AG20443 (cell line): ENCODE measurements at regions not wholly inside any gene's neighbourhood (a gene's known extent, or its start where the extent isn't known, plus 50 kb on each side); places are given as distances from the start of the nearest gene placed in this dataset.

Experiments
- DNase-seq: peaks from one replicate; pipeline ENCODE4 v3.0.0; 2012; ENCODE audit warnings: low spot score, mixed read lengths

DNA sequence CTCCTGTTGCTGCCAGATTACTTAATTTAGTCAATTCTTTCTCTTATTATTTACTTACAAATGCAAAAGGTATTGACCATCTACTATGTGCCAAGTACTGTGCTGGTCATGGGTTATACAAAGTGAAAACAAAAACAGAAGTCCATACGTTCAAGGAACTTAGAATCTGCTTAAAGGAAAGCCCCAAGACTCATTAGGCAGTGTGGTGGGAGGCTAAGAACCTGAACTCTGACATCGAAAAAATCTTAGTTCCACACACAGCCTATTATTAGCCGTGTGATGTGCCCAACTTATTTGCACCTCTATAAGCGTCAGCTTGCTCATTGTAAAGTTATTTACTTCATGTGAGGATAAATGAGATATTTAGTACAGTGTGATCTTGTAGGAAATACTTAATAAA, 227.4 kb upstream of the SORCS1 start:
- DNase-seq, result no peak

DNA sequence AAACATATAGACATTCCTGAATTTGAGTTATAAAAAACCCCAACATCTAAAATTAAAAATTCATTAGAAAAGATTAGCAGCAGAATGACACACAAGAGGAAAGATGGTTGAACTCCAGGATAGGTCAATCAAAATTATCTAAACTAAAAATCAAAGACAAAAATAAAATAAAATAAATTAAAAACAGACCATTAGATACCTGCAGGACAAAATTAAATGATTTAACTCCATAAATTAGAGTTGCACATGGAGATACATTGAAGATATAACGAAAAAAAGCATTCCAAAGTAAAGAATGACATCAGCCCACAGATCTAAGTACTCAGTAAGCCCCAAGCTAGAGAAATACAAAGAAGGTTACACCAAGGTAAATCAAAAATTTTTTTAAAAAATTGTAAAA, 226.1 kb upstream of the SORCS1 start:
- DNase-seq, result no peak

DNA sequence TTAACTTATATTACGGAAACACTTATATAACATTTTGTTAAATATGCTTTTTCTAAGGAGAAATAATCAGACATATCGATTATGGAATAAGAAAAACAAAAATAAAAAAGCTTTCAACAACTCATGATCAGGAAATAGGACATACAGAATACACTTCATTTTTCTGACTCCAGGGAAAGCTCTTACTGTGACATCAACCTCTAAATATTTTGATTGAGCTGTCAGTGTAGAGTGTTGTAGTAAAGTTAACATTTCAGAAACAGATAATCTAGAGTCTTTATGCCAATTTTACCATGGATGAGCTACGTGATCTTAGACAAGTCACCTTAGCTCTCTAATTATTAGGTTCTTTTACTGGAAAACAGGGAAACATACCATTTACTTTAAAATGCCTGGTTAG, 218.9 kb upstream of the SORCS1 start:
- no peak for DNase-seq

DNA sequence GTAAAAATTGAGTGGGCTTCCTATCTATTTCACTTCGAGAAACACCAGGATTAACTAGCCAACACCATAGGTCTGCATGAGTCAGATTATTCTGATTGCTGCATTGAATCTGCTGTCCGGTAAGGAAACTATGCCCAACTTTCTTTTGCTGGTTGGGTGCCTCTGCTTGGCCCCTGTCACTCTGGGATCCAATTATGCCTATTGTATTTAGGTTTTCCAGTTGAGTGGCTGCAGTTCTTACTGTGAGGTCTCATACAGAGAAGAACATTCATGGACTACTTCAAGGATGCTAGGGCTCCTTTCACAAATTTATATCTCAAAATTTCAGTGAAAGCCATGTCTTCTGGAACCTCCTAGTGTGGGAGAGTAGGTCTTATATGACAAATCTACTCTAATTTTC, 215.1 kb upstream of the SORCS1 start:
- no peak for DNase-seq

DNA sequence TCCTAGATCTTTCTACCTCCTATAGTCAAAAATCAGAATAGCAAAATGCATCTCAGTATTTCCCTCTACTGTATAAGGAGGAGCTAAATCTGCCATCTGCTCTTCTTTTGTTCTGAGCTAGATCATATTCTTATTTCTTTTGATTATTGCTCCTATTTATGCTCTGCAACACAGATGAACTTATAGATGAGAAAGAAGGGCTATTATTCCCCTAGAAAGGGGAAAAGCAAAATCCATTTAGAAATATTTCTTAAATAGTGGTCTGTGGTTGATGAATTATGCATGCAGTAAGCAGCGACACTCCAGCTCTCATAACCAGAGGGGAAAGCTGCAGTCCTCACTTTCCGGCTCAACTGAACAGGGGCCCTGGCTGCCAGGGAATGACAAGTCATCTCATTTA, 207.3 kb upstream of the SORCS1 start:
- DNase-seq, result no peak

DNA sequence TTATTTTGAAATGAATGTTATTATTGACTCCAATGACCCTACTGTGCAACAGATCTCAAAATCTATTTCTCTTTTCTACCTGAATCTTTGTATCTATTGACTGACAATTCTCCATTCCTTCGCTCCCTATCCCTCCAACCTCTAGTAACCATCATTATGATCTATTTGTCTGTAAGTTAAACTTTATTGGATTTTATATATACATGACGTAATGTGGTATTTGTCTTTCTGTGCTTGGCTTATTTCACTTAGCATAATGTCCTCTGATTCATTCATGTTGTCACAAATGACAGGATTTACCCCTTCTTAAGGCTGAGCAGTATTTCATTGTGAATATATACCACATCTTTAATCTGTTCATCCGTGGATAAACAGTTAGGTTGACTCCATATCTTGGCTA, 200.4 kb upstream of the SORCS1 start:
- no peak for DNase-seq

DNA sequence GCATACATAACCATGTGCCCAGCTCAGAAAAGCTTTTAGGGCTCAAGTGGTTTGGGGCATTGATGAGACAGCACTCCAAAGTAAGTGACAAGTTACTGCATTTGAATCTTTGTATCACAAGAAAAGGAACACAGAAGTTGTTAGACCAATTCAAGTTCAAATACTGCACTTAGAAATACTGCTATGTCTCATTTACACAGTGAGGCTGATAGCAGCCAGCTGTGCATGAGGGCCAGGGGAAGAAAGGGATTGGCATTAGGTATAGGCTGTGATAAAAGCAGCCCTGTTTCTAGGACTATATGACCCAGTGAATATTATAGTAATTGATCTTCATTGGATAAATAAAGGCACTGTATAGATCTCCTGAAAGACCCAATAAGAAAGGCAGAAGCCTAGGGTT, 197.8 kb upstream of the SORCS1 start:
- no peak for DNase-seq

DNA sequence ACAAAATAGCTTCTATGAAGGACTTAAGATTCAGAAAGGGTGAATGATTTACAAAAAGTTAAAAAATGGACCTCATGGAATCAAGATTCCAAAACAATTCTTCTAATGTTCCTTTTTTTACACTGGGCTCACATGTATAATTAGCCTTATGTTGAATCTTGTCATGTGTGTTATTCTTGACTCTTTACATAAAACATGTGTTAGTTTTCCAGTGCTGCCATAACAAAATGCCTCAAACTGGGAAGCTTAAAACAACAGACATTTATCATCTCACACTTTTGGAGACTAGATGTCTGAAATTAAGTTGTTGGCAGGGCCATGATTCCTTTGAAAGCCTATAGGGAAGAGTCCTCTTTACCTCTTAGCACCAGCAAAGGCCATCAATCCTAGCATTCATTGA, 192.5 kb upstream of the SORCS1 start:
- DNase-seq, result no peak

DNA sequence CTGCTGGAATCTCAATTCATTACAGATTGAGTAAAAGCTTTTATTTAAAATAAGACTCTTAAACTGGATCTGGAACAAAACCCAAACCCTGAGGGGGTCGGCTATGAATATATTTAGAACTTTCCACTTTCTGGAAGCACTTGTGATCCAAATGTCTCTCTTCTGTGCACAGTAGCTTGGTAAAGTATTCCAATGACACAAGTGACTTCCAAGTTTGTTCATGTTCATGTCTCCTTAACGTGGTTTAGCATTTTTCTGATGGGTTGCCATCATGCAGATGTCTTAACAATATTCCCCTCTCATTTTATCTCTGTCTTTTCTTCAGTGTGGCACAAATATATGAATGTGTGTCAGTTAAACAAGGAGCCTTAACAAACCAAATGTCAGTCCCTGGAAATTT, 191.9 kb upstream of the SORCS1 start:
- DNase-seq, result no peak

DNA sequence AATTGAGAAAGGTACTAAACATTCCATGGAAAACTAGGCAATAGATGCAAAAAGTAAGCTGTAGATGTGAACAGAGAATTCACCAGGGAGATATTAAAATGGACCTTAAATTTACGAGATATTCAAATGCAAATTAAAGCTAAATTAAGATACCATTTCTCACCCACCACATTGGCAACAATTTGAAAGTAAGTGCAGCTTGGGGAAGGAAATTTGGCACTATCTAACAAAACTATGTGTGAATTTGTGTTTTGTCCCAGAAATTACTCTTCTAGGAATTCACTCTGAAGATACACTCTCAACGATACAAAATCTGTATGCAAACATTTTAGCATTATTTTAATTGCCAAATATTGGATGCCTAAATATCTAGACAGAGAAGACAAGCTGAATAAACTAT, 178.2 kb upstream of the SORCS1 start:
- no peak for DNase-seq

DNA sequence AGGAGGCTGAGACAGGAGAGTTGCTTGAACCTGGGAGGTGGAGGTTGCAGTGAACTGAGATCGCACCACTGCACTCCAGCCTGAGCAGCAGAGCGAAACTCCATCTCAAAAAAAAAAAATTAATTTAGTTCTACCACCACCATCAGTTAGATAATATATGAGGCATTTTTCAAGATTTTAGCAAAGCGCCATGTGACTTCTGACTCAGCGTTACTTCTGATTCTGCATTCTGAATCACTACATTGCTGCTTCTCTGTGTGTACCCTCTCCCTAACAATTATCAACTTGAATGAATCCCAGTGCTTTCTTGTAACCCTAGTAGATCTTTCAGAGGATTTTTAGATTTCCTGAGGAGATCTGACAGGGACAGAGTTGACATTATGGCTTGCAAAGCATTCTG, 176.8 kb upstream of the SORCS1 start:
- no peak for DNase-seq

DNA sequence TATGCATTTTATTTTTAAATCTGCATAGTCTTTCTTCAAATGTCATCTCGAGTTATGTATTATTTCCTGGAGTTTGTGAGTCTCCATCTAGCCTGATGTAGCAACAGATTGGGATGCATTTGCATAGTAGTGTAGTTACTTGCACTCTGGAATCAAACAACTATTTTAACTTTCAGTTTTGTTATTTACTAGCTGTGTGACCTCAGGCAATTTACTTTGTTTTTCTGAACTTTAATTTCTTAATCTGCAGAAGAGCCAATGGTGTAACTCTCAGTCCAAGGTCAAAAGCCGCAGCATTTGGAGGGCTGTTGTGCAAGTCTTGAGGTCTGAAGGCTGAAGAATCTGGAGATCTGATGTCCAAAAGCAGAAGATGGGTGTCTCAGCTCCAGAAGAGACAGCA, 175.8 kb upstream of the SORCS1 start:
- DNase-seq, result no peak

DNA sequence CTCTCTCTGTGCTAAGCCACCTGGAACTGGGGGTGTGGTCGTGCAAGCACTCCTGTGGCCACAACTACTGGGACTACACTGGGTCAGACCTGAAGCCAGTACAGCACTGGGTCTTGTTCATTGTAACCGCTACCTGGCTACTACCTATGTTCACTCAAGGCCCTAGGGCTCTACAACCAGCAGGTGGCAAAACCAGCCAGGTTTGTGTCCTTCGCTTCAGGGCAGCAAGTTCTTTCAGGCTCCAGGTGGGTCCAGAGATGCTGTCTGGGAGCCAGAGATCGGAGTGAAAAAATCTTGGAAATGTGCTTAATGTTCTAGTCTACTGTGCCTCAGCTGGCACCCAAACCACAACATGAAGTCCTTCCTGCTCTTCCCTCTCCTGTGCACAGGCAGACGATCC, 171.6 kb upstream of the SORCS1 start:
- no peak for DNase-seq

DNA sequence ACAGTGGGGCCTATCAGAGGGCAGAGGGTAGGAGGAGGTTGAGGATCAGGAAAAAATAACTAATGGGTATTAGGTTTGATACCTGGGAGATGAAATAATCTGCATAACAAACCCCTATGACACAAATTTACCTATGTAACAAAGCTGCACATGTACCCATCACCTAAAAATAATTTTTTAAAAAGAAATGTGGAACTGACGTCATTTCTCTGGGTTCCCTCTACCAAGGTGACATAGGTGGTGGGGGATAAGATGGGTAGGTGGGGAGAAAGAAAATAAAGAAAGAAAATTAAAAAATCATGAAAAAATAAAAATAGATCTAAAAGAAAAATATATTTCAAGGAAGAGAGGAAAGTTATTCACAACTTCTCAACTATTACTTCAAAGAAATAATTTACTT, 153.1 kb upstream of the SORCS1 start:
- DNase-seq, result no peak

DNA sequence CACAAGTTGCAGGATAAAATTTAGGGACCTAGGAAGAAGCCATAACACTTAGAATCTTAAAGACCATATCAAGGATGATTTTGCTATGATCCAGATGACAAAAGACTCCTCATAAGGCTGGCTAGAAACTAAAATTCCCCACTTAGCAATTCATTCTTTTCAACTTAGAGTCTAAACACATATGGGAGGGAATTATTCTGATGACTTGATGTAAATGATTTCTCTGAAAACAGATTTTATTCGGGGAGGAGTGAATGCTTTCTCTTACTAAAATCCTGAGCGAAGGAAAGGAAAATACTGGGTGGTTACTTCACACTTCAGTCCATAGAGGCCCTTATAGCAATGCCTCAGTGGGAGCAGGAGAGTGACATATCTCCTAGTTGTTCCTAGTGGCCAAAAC, 138.7 kb upstream of the SORCS1 start:
- DNase-seq, result no peak

DNA sequence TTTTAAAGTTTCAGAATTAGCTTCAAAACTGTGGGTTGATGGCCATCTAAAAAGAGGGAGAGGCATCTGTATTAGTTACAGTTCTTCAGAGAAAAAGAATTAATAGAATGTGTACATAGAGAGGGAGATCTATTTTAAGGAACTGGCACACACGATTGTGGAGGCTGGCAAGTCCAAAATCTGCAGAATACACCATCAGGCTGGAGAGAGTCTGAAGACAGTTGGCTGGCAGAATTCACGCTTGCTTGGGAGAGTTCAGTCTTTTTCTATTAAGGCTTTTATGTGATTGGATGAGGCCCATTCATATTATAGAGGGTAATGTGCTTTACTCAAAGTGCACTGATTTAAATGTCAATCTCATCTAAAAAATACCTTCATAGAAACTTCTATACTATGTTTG, 135.1 kb upstream of the SORCS1 start:
- no peak for DNase-seq

DNA sequence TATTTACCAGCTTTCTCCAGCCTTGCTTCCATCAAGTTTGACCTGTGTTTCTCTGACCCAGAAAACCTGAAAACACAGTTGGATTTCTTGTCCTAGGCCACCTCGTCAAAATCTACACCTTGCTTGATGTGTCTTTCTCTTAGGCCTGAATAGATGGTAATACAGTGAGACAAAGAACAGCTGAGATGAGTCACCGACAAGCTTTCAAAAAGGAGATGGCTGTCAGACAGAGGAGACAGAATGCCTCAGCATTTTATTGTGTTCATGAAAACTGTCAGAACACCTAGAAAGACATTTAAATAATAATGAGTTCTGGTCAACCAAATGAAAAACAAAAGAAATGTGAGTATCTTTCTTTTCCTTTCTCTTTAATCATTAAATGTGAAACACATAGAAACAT, 119.7 kb upstream of the SORCS1 start:
- DNase-seq, result no peak

DNA sequence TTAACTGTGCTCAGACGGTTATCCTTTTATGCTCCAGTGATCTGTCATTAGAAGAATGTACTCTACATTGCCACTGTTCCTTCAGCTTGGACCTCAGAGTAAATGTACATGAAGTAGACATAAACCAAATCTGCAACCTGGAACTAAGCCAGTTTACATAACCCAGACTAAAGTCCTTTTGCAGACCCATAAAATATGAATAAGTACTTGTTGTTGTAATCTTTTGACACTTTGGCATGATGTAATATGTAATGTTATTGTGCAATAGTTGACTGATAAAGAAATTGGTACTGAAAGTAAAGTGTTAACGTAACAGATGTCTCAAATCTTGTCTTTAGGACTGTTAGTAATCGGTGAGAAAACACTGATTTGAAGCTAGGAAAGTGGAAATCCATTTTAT, 115.8 kb upstream of the SORCS1 start:
- no peak for DNase-seq

DNA sequence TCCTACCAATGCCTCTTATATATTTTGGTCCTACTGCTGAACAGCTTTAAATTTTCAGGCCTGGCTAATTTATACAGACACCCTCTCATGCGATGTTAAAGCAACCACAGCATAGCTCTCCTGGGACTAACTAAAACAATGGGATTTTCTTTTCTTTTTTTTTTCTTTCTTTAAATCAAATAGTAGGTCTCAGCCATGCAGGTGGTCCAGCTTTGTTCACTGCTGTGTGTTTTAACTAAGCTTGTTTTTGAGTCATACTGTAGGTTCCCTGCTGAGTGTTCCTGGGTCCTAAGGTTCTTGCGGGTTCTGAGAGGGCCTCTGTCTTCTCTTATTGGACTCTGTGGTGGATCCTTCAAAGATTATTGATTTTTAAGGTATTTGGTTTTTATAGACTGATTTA, 113.1 kb upstream of the SORCS1 start:
- no peak for DNase-seq

DNA sequence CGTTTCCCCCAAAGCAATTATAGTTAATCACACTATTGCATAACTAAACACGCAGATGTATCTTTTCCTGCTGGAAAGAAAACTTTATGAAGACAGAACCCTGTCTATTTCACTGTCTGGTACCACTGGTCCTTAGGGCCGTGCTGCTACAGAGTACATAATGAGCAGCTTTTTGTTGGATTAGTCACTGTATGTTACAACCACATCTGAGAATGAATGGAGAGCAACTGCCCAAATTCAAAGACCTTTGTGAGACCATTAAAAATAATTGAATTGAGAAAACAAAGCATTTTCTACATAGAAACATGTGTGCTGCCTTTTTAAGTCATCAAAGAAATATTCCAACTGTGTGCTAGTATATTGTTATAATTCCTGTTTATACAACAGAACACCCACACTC, 111.3 kb upstream of the SORCS1 start:
- no peak for DNase-seq

DNA sequence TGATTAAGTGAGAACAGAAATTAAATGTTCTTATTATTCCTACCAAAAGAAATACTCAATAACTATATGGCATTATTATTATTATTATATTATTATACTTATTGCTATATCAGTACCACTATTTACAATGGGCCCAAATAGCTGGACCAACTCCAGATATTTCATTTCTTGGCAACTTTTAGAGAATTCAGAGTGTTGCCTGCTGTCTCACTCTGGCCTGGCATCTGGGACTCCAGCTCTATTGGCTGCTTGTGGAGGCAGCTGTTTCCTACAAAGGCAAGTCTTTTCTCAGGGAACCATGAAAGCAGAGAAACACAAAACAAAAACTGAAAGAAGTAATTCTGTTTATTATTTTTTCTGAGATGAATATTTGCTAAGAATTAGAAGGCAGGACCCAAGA, 105.1 kb upstream of the SORCS1 start:
- DNase-seq, result no peak

DNA sequence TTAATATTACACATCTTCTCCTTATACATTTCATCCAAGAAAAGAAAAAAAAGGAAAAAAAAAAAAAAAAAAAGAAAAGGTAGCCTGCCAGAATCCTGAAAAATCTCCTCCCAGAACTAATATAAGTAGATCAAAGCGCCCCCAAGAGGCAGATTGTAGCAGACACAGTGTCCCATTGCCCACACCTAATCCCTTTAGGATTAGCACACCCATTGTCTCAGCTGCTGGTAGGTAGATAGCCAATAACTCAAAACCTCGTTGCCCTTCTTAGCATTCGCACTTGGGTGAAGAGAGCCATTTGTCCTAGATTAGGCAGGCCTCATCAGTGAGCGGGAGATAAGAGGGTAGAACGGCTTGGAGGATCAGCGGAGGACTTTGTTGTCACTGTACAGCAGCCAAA, 100.2 kb upstream of the SORCS1 start:
- no peak for DNase-seq

DNA sequence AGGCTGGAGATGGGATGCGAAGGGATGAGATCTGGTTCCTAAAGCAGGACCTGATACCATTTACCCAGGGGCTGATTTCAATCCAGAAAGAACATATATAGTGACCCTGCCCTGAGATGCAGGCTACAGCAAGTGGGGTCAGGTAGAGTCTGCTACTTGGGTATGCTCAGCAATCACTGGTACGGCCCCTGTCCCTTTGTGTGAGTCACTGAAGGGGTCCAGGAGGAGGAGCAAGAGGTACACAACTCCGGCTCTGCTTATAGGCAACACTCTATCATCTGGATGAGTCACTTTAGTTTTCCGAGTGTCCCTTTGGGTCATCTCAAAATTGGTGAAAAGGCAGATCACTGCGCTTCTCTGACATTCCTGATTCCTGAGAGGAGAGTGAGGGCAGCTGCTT, 79.6 kb upstream of the SORCS1 start:
- no peak for DNase-seq

DNA sequence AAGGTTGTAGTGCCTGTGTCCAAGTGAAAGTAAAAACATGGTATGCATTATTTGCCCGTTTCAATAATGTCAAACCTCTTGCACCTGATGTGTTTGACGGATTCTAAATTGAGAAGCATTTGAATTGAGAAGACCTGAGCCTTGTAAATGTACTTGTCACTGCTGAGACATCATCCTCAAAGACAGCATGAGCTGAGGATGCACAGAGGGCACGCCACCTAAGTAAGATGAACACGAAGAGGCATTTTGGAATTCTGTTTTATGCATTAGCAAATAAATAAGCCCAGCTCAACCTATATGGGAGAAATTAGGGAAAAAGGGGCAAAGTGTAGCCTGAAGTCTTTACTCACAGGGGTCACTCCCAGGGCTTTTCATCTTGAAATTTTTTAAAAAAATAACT, 73.8 kb upstream of the SORCS1 start:
- no peak for DNase-seq

DNA sequence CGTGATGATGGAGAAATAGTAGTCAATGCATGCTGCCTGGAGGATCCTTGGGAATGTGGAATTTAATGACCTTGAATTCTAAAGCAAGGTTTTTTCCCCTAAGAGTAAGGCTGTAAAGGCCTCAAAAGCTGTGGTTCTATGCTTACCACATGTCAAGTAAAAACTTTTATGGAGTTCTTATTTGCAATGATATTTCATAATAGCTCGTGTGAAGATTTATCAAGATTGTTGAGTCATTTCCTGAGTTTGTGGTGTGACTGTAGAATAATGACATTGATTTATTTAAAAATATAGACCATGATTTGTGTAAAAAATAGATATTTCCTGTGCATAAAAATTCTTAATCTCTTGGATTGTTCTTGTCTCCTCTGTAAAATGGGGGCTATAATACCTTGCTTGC, 67.5 kb upstream of the SORCS1 start:
- no peak for DNase-seq

DNA sequence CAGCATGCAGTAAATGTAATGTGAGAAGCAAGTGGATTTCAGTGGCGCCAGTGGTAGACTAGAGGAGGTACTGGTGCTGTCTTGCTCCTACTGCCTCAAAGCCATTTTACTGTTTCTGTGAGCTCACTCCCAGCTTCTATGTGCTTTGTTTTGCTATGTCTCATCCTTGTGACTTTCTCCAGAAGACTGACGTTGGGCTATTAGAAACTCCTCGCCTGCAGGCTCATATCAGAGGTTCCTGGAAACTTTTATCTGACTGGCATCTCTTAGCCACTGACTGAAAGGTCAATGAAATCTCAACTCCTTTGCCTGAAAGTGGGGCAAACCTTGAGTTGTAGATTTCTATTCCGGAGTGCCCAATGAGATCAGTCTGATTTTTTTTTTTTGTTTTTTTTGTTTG, 66.4 kb upstream of the SORCS1 start:
- no peak for DNase-seq
